RKO (cell line): ENCODE measurements at regions not wholly inside any gene's neighbourhood (a gene's known extent, or its start where the extent isn't known, plus 50 kb on each side); places are given as distances from the start of the nearest gene placed in this dataset.
A peak's percentile ranks its signal among the peaks of the same experiment; 100 is the strongest.
"Not testable (repeated sequence)": the region's sequence is repeated elsewhere in the genome, so short reads cannot be mapped to it uniquely, and the experiment has no call there.

ENCODE experiments used
- DNase-seq: peaks from one replicate; pipeline ENCODE4 v3.0.0-alpha.2; 2016; ENCODE audit warnings: low spot score

GRCh38 chr9:80707120-80707519 lies 982.2 kb downstream of the TLE1 start:
- DNase-seq: no peak

- no peak for DNase-seq
Measured at GRCh38 chr9:80701061-80701460, 988.3 kb downstream of the TLE1 start.

GRCh38 chr9:80699511-80699998 lies 989.8 kb downstream of the TLE1 start:
- DNase-seq: peak; percentile 8

- no peak for DNase-seq
Measured at GRCh38 chr9:80698725-80699410, 990.5 kb downstream of the TLE1 start.

- no peak for DNase-seq
Measured at GRCh38 chr9:80692751-80693150, 996.6 kb downstream of the TLE1 start.

- no peak for DNase-seq
Measured at GRCh38 chr9:80691229-80691628, 998.1 kb downstream of the TLE1 start.

GRCh38 chr9:80690349-80690939 lies 998.9 kb downstream of the TLE1 start:
- no peak for DNase-seq

- DNase-seq: no peak
Measured at GRCh38 chr9:80679916-80680315, 1009.4 kb downstream of the TLE1 start.

GRCh38 chr9:80678906-80679305 lies 1010.4 kb downstream of the TLE1 start:
- DNase-seq: no peak

GRCh38 chr9:80673496-80673895 lies 1015.9 kb downstream of the TLE1 start:
- DNase-seq: no peak

- no peak for DNase-seq
Measured at GRCh38 chr9:80665479-80665878, 1023.9 kb downstream of the TLE1 start.

GRCh38 chr9:80664327-80665210 lies 1024.8 kb downstream of the TLE1 start:
- DNase-seq: no peak

- DNase-seq: not testable (repeated sequence)
Measured at GRCh38 chr9:80659751-80660150, 1029.6 kb downstream of the TLE1 start.

GRCh38 chr9:80651044-80651443 lies 1038.3 kb downstream of the TLE1 start:
- no peak for DNase-seq

- DNase-seq: no peak
Measured at GRCh38 chr9:80649496-80649895, 1039.9 kb downstream of the TLE1 start.

GRCh38 chr9:80649001-80649420 lies 1040.3 kb downstream of the TLE1 start:
- DNase-seq: no peak

GRCh38 chr9:80648336-80648735 lies 1041.0 kb downstream of the TLE1 start:
- DNase-seq: no peak

- no peak for DNase-seq
Measured at GRCh38 chr9:80646211-80646610, 1043.1 kb downstream of the TLE1 start.

- no peak for DNase-seq
Measured at GRCh38 chr9:80644044-80644443, 1045.3 kb downstream of the TLE1 start.

GRCh38 chr9:80635065-80635464 lies 1054.3 kb downstream of the TLE1 start:
- DNase-seq: no peak

GRCh38 chr9:80632041-80632440 lies 1057.3 kb downstream of the TLE1 start:
- no peak for DNase-seq

GRCh38 chr9:80622508-80622907 lies 1050.7 kb downstream of the TLE4 start:
- DNase-seq: no peak

GRCh38 chr9:80619356-80619755 lies 1047.6 kb downstream of the TLE4 start:
- DNase-seq: no peak
